SH-SY5Y (cell line): ENCODE measurements at regions not wholly inside any gene's neighbourhood (a gene's known extent, or its start where the extent isn't known, plus 50 kb on each side); places are given as distances from the start of the nearest gene placed in this dataset.

Experiments used
- GATA2 ChIP-seq: IDR thresholded peaks from 2 replicates; pipeline ENCODE4 v1.6.1; 2011; ENCODE audit warnings: mild to moderate bottlenecking, low read depth, low read length
- GATA3 ChIP-seq: IDR thresholded peaks from 2 replicates; pipeline ENCODE4 v1.6.1; 2011; ENCODE audit warnings: low read depth, mild to moderate bottlenecking, low read length, moderate library complexity

- TF ChIP-seq GATA2 (no peak), GATA3 (no peak)
Measured at GRCh38 chr9:107717529-107718314, 228.2 kb upstream of the KLF4 start.
